Activated naive CD8-positive, alpha-beta T cell treated with anti-CD3 and anti-CD28 coated beads for 36 hours (primary cell): ENCODE measurements at regions not wholly inside any gene's neighbourhood (a gene's known extent, or its start where the extent isn't known, plus 50 kb on each side); places are given as distances from the start of the nearest gene placed in this dataset.

Experiments used
- DNase-seq: peaks from one replicate; pipeline ENCODE4 v3.0.0; 2021
- H3K27ac Mint-ChIP-seq: one replicate; pipeline ENCODE4 v1.8.0; 2022; ENCODE audit warnings: mild to moderate bottlenecking, moderate library complexity, mixed read lengths
- H3K27me3 Mint-ChIP-seq: one replicate; pipeline ENCODE4 v1.8.0; 2022; ENCODE audit warnings: mild to moderate bottlenecking, mixed read lengths
- H3K36me3 Mint-ChIP-seq: one replicate; pipeline ENCODE4 v1.8.0; 2021; ENCODE audit warnings: mild to moderate bottlenecking, mixed read lengths
- H3K4me1 Mint-ChIP-seq: one replicate; pipeline ENCODE4 v1.8.0; 2021; ENCODE audit warnings: mixed read lengths
- H3K4me3 Mint-ChIP-seq: one replicate; pipeline ENCODE4 v1.8.0; 2022; ENCODE audit warnings: mild to moderate bottlenecking, moderate library complexity, mixed read lengths
- H3K9me3 Mint-ChIP-seq: one replicate; pipeline ENCODE4 v1.8.0; 2022; ENCODE audit warnings: mixed read lengths

- Mint-ChIP-seq H3K27ac (no peak overlapping the region), H3K27me3 (no peaks in the 10 kb centered on the region), H3K4me3 (no peak overlapping the region), H3K36me3 (no peaks in the 10 kb centered on the region), H3K4me1 (peaks cover under 1% of the 10 kb centered on the region), H3K9me3 (no peaks in the 10 kb centered on the region)
- DNase-seq: no peak
Observed at GRCh38 chr6:14429396-14429795, 311.8 kb downstream of the CD83 start.

DNA sequence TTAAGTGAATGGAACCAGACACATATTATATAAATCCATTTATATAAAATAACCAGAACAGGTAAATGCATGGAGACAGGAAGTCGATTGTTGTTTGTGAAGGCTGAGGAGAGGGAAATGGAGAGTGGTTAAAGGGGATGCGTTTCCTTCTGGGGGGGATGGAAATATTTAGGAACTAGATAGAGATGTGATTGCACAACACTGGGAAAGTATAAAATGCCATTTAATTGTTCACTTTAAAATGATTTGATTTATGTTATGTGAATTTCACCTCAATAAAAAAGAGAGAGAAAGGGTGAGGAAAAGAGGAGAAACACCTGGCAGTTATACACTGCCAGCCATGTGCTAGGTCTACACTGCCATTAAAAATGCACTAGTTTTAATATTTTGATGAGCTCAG, 312.6 kb downstream of the CD83 start:
- H3K9me3 Mint-ChIP-seq: no peaks in the 10 kb centered on the region
- H3K4me1 Mint-ChIP-seq: no peaks in the 10 kb centered on the region
- H3K4me3 Mint-ChIP-seq: no peak overlapping the region
- H3K27me3 Mint-ChIP-seq: no peaks in the 10 kb centered on the region
- H3K27ac Mint-ChIP-seq: no peak overlapping the region
- DNase-seq: no peak
- H3K36me3 Mint-ChIP-seq: no peaks in the 10 kb centered on the region

GRCh38 chr6:14431385-14432330, 314.1 kb downstream of the CD83 start:
- Mint-ChIP-seq H3K9me3 (no peaks in the 10 kb centered on the region), H3K36me3 (no peaks in the 10 kb centered on the region), H3K27me3 (no peaks in the 10 kb centered on the region), H3K4me1 (no peaks in the 10 kb centered on the region), H3K4me3 (no peak overlapping the region), H3K27ac (no peak overlapping the region)
- no peak for DNase-seq

GRCh38 chr6:14434916-14435690, 317.5 kb downstream of the CD83 start:
- Mint-ChIP-seq H3K9me3 (no peaks in the 10 kb centered on the region), H3K27me3 (no peaks in the 10 kb centered on the region)

DNA sequence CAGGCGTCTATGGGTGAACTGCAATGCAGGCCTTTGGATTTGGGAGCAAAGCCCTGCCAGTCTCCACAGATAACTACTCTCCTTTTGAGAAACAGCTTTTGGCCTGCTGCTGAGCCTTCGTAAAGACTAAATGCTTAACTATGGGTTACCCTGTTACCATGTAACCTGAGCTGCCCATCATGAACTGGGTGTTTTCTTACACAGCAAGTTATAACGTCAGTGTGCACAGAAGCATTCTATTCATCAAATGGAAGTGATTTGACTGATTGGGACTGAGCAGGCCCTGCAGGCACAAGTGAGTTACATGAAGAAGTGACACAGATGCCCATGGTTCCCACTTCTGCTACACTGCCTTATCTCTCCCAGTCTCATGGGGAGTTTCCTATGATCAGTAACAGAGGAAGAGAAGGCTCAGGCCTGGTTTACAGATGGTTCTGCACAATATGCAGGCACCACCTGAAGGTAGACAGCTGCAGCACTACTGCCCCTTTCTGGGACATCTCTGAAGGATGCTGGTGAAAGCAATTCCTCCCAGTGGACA, 319.1 kb downstream of the CD83 start:
- H3K36me3 Mint-ChIP-seq: no peaks in the 10 kb centered on the region
- H3K4me1 Mint-ChIP-seq: no peaks in the 10 kb centered on the region
- H3K27ac Mint-ChIP-seq: no peak overlapping the region
- H3K9me3 Mint-ChIP-seq: no peaks in the 10 kb centered on the region
- no peak for DNase-seq
- no peak overlapping the region for H3K4me3 Mint-ChIP-seq
- H3K27me3 Mint-ChIP-seq: no peaks in the 10 kb centered on the region

More at GRCh38 chr6:14434916-14435690, 317.5 kb downstream of the CD83 start:
- no peak overlapping the region for H3K27ac Mint-ChIP-seq
- DNase-seq: no peak
- H3K36me3 Mint-ChIP-seq: no peaks in the 10 kb centered on the region
- H3K4me3 Mint-ChIP-seq: no peak overlapping the region
- no peaks in the 10 kb centered on the region for H3K4me1 Mint-ChIP-seq

- DNase-seq: no peak
- Mint-ChIP-seq H3K36me3 (no peaks in the 10 kb centered on the region), H3K4me3 (no peak overlapping the region), H3K27ac (no peak overlapping the region), H3K4me1 (peaks cover 3% of the 10 kb centered on the region), H3K27me3 (no peaks in the 10 kb centered on the region), H3K9me3 (no peaks in the 10 kb centered on the region)
Observed at GRCh38 chr6:14439419-14439818, 321.8 kb downstream of the CD83 start.

- H3K27me3 Mint-ChIP-seq: no peaks in the 10 kb centered on the region
- H3K4me1 Mint-ChIP-seq: peaks cover 3% of the 10 kb centered on the region
- H3K9me3 Mint-ChIP-seq: no peaks in the 10 kb centered on the region
Observed at GRCh38 chr6:14440215-14440910, 322.8 kb downstream of the CD83 start.

GRCh38 chr6:14440940-14441781, 323.6 kb downstream of the CD83 start:
- Mint-ChIP-seq H3K4me3 (no peak overlapping the region), H3K36me3 (no peaks in the 10 kb centered on the region), H3K4me1 (peaks cover 3% of the 10 kb centered on the region), H3K27me3 (no peaks in the 10 kb centered on the region), H3K9me3 (no peaks in the 10 kb centered on the region), H3K27ac (no peak overlapping the region)
- DNase-seq: no peak

More at GRCh38 chr6:14440215-14440910, 322.8 kb downstream of the CD83 start:
- Mint-ChIP-seq H3K27ac (no peak overlapping the region), H3K36me3 (no peaks in the 10 kb centered on the region), H3K4me3 (no peak overlapping the region)
- no peak for DNase-seq

GRCh38 chr6:14442242-14442641, 324.7 kb downstream of the CD83 start:
- Mint-ChIP-seq H3K27me3 (no peaks in the 10 kb centered on the region), H3K9me3 (no peaks in the 10 kb centered on the region), H3K36me3 (no peaks in the 10 kb centered on the region), H3K27ac (no peak overlapping the region), H3K4me3 (no peak overlapping the region), H3K4me1 (peaks cover 3% of the 10 kb centered on the region)
- DNase-seq: no peak

- Mint-ChIP-seq H3K4me3 (no peak overlapping the region), H3K27me3 (no peaks in the 10 kb centered on the region), H3K36me3 (peaks cover 1% of the 10 kb centered on the region), H3K9me3 (peaks cover 8% of the 10 kb centered on the region), H3K4me1 (peaks cover 3% of the 10 kb centered on the region), H3K27ac (no peak overlapping the region)
- DNase-seq: no peak
Observed at GRCh38 chr6:14443629-14444268, 326.2 kb downstream of the CD83 start.

DNA sequence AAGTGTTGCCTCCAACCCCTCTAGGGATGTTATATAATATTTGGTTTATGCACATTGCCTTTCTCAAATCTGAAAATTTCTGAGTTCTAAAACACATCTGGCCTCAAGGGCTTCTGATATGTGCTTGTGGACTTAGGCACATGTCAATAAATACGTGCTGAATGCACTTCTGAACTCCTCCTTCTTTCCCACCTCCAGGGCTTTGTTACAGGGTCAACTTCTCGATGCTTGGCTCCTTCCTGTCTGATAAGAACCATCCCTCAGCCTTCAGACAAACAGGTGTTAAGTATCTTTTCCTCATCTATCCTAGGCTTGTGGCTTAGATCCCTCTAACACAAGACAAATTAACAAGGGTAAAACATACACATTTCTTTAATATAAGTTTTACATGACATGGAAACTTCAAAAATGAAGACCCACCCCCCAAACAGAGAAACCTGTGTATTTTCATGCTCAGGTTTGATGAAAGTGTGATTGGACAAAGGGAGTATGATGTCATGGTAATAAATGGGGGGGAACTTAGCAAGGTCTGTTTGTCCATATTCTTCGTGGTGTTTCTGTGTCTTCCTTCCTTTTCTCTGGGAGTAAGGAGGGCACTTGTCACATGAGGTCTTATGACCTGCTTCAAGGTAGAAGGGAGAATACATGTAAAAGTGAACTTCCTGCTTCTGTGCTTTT, 326.9 kb downstream of the CD83 start:
- no peak for DNase-seq
- Mint-ChIP-seq H3K4me3 (no peak overlapping the region), H3K9me3 (peaks cover 9% of the 10 kb centered on the region), H3K4me1 (peaks cover 5% of the 10 kb centered on the region), H3K27me3 (no peaks in the 10 kb centered on the region), H3K36me3 (peaks cover 2% of the 10 kb centered on the region), H3K27ac (no peak overlapping the region)

GRCh38 chr6:14447240-14447639, 329.7 kb downstream of the CD83 start:
- peaks cover 2% of the 10 kb centered on the region for H3K36me3 Mint-ChIP-seq
- peaks cover 9% of the 10 kb centered on the region for H3K9me3 Mint-ChIP-seq
- DNase-seq: no peak
- H3K4me1 Mint-ChIP-seq: peaks cover 23% of the 10 kb centered on the region
- H3K4me3 Mint-ChIP-seq: no peak overlapping the region
- H3K27ac Mint-ChIP-seq: no peak overlapping the region
- no peaks in the 10 kb centered on the region for H3K27me3 Mint-ChIP-seq

DNA sequence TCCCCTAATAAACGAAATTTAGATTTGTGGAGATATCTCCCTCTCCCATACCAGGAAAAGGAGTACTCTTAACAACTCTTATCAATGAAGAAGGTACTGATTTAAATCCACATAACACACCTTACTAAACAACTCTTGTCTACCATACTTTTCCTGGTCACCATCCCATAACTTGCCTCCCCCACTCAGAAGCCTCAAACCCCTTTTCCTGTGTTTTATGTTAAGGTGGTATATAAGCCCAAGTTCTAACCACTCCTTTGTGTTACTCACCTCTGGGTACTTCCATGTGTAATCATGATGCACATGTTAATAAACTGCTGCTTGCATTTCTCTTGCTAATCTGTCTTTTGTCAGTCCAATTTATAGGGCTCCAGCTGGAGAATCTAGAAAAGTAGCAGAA, 330.7 kb downstream of the CD83 start:
- Mint-ChIP-seq H3K27ac (no peak overlapping the region), H3K9me3 (peaks cover 9% of the 10 kb centered on the region), H3K36me3 (peaks cover 2% of the 10 kb centered on the region), H3K27me3 (no peaks in the 10 kb centered on the region), H3K4me3 (no peak overlapping the region), H3K4me1 (peaks cover 32% of the 10 kb centered on the region)
- DNase-seq: no peak
